ENCODE measurements at regions not wholly inside any gene's neighbourhood (a gene's known extent, or its start where the extent isn't known, plus 50 kb on each side); places are given as distances from the start of the nearest gene placed in this dataset.

DNA sequence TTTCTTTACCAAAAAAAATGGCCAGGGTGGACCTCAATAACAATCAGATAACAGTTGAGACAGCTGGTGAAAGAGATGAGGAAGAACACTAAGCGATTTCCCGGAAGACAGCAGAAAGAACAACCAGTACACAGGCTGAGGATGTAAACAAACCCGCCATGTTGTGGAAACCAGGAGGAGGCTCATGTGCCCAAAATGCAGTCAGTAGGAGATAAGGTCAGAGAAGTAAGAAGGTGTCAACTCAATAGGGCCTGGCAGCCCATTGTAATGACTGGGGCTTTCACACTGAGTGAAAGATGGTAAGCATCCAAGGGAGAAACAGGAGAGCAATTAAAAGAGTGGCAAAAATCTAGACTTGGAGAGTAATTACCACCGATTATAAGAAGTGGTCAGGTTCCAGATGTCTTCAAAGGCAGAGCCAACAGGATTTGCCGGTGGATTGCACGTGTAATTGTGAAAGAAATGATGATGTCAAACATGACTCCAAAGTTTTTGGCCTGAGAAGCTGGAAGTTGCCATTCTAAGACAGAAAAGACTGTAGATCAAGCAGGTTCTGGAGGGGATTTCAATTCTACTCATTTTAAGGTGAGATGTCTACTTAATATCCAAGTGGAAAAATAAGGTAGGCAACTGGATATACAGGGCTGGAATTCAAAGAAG, 77.7 kb upstream of the CYP1B1 start:
- no peaks in the 10 kb centered on the region for H3K36me3 ChIP-seq (ENCODE audit: insufficient read depth in 1 of 2, low read depth in 1 of 2)
- intact Hi-C loops (cut with DNase I): no loop called here
- H3K27me3 ChIP-seq (ENCODE audit: insufficient read depth in 3 of 3, low read length in 2 of 3): no peaks in the 10 kb centered on the region
- TF ChIP-seq, protein P1, sequence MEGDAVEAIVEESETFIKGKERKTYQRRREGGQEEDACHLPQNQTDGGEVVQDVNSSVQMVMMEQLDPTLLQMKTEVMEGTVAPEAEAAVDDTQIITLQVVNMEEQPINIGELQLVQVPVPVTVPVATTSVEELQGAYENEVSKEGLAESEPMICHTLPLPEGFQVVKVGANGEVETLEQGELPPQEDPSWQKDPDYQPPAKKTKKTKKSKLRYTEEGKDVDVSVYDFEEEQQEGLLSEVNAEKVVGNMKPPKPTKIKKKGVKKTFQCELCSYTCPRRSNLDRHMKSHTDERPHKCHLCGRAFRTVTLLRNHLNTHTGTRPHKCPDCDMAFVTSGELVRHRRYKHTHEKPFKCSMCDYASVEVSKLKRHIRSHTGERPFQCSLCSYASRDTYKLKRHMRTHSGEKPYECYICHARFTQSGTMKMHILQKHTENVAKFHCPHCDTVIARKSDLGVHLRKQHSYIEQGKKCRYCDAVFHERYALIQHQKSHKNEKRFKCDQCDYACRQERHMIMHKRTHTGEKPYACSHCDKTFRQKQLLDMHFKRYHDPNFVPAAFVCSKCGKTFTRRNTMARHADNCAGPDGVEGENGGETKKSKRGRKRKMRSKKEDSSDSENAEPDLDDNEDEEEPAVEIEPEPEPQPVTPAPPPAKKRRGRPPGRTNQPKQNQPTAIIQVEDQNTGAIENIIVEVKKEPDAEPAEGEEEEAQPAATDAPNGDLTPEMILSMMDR (IDR thresholded peaks at IDR 0.05): no peak
- H3K9me3 ChIP-seq: no peaks in the 10 kb centered on the region
- no peaks in the 10 kb centered on the region for H3K4me1 ChIP-seq
- WGBS, 3 donors: 51 to 65% (median 57%) methylated on average over 6 of the region's 6 CpGs
- H3K4me3 ChIP-seq: no peak overlapping the region
- ATAC-seq (no peak), DNase-seq (no peak)
- H3K27ac ChIP-seq: no peak overlapping the region

DNA sequence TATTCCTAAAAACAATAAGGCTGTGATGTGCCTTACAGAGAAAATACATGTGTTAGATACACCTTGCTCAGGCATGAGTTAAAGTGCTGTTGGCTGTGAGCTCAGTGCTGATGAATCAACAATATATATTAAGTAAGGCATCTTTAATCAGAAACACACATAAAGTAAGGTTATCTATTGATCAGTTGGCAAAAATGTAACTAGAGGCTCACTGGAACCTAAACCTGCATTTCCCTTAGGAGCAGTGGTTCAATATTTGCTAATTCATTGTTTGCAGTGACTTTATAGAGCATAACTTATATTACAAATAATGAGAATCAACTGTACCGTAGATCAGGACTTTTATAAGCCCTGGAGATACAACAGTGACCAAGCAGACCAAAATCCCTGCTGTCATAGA, 77.0 kb upstream of the CYP1B1 start:
- Histone ChIP-seq H3K36me3 (ENCODE audit: insufficient read depth in 1 of 2, low read depth in 1 of 2) (no peaks in the 10 kb centered on the region), H3K27ac (no peak overlapping the region), H3K9me3 (no peaks in the 10 kb centered on the region), H3K27me3 (ENCODE audit: insufficient read depth in 3 of 3, low read length in 2 of 3) (no peaks in the 10 kb centered on the region), H3K4me1 (no peaks in the 10 kb centered on the region), H3K4me3 (no peak overlapping the region)
- intact Hi-C loops (cut with DNase I): no loop called here
- DNase-seq (no peak), ATAC-seq (no peak)
- 38 to 91% (median 86%) methylated on average over 1 of the region's 1 CpG for WGBS, 3 donors
- TF ChIP-seq, protein P1 (IDR thresholded peaks at IDR 0.05): no peak

DNA sequence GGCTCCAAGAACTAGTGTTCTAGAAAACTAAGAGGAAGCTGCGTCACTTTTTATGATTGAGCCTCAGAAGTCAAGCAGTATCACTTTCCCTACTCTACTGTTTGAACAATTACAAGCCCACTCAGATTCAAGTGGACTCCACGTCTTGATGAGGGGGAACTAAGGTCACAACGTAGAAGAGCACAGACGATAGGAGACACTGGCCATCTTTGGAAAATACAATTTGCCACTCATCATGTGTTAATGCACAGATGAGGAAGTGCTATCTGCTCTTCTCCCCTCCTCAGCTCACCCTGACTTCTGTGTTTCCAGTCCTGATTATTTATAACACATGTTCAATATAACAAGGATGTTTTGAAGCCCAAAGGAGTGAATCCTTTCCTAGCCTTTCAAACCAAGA, 76.1 kb upstream of the CYP1B1 start:
- no peak overlapping the region for H3K27ac ChIP-seq
- WGBS, 3 donors: 88 to 91% (median 89%) methylated on average over 4 of the region's 4 CpGs
- no peaks in the 10 kb centered on the region for H3K27me3 ChIP-seq (ENCODE audit: insufficient read depth in 3 of 3, low read length in 2 of 3)
- no peaks in the 10 kb centered on the region for H3K36me3 ChIP-seq (ENCODE audit: insufficient read depth in 1 of 2, low read depth in 1 of 2)
- TF ChIP-seq, protein P1 (IDR thresholded peaks at IDR 0.05): no peak
- no peaks in the 10 kb centered on the region for H3K4me1 ChIP-seq
- DNase-seq (no peak), ATAC-seq (no peak)
- intact Hi-C loops (cut with DNase I): no loop called here
- no peak overlapping the region for H3K4me3 ChIP-seq
- H3K9me3 ChIP-seq: no peaks in the 10 kb centered on the region

DNA sequence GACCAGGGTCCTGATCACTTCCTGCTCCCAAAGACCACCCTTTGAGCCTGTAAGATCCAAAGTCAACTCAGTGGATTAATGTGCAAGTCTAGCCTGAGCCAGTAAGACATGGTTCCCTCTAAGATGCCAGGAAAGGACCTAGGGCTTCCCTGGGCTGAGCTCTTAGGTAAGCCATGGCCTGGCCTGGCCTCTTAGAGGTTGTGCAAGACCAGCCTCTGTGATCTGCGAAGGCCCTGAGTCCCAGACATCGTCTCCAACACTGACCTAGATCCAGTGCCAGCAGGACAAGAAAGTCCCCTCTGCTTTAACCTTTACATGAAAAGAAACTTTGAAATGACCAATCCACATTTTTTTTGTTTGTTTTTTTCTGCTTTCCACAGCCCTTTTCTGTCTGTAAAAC, 73.6 kb upstream of the CYP1B1 start:
- H3K9me3 ChIP-seq: no peaks in the 10 kb centered on the region
- intact Hi-C loops (cut with DNase I): no loop called here
- H3K27me3 ChIP-seq (ENCODE audit: insufficient read depth in 3 of 3, low read length in 2 of 3): no peaks in the 10 kb centered on the region
- WGBS, 3 donors: 45 to 92% (median 48%) methylated on average over 2 of the region's 2 CpGs
- peak in 2 of 4 donors; percentile 31 to 42 for ATAC-seq
- no peak overlapping the region for H3K27ac ChIP-seq
- H3K4me1 ChIP-seq: no peaks in the 10 kb centered on the region
- TF ChIP-seq, protein P1 (IDR thresholded peaks at IDR 0.05): no peak
- DNase-seq: peak; percentile 37 to 63
- no peaks in the 10 kb centered on the region for H3K36me3 ChIP-seq (ENCODE audit: insufficient read depth in 1 of 2, low read depth in 1 of 2)
- H3K4me3 ChIP-seq: no peak overlapping the region

DNA sequence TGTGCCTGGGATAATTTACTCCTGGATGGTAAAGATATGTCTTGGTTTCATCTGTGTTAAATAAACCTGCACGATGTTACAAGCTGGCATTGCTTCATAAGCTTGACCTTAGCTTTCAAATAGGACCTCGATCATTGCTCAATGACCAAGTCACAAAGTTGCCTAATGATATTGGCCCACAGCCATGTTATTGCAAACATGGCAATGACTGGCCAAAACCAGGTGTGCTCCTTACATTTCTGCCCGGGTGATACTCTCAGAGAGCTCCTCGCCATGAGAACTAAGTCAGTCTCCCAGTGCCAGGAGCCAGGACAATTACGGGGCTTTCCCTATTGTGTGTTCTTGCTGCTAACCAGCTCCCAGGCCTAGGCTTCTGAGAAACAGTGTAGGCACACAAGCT, 72.5 kb upstream of the CYP1B1 start:
- intact Hi-C loops (cut with DNase I): no loop called here
- 58 to 68% (median 61%) methylated on average over 5 of the region's 5 CpGs for WGBS, 3 donors
- ATAC-seq: peak in 3 of 4 donors; percentile 28 to 65 (median 35)

More for the DNA sequence above, 72.5 kb upstream of the CYP1B1 start:
- no peaks in the 10 kb centered on the region for H3K4me1 ChIP-seq
- no peaks in the 10 kb centered on the region for H3K36me3 ChIP-seq (ENCODE audit: insufficient read depth in 1 of 2, low read depth in 1 of 2)
- no peak for DNase-seq
- H3K27ac ChIP-seq: no peak overlapping the region
- H3K4me3 ChIP-seq: no peak overlapping the region
- TF ChIP-seq, protein P1 (IDR thresholded peaks at IDR 0.05): no peak
- H3K9me3 ChIP-seq: no peaks in the 10 kb centered on the region
- no peaks in the 10 kb centered on the region for H3K27me3 ChIP-seq (ENCODE audit: insufficient read depth in 3 of 3, low read length in 2 of 3)
